HG02759 (cell line): ENCODE measurements at regions not wholly inside any gene's neighbourhood (a gene's known extent, or its start where the extent isn't known, plus 50 kb on each side); places are given as distances from the start of the nearest gene placed in this dataset.
A peak's percentile ranks its signal among the peaks of the same experiment; 100 is the strongest.
"Not testable (repeated sequence)": the region's sequence is repeated elsewhere in the genome, so short reads cannot be mapped to it uniquely, and the experiment has no call there.

Source experiments
- ATAC-seq: cut with Tn5 transposase; IDR thresholded peaks from one replicate; pipeline ENCODE4 v1.9.1; 2021; ENCODE audit warnings: mild to moderate bottlenecking, moderate library complexity; ENCODE audit not compliant: unreplicated experiment

DNA sequence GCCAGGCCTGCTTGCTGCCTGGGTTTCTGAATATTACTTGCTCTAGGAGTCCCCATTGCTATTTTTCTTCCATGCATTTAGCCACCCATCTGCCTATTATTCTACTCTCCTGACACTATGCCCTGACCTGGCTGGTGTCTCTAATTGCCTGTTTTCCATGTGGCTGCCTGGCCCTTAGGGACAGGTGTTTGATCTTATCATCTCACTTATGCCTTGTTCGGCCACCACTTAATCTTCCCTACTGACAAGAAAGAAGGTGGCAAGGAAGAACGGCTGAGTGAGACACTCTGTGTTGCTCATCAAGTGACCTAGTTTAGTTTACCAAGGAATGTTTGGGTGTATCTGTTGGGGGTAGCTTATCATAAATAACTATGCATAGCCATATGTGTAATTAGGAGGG lies 50.4 kb upstream of the RAPH1 start:
- no peak for ATAC-seq

GRCh38 chr2:203586206-203586605 lies 51.1 kb upstream of the RAPH1 start:
- no peak for ATAC-seq

DNA sequence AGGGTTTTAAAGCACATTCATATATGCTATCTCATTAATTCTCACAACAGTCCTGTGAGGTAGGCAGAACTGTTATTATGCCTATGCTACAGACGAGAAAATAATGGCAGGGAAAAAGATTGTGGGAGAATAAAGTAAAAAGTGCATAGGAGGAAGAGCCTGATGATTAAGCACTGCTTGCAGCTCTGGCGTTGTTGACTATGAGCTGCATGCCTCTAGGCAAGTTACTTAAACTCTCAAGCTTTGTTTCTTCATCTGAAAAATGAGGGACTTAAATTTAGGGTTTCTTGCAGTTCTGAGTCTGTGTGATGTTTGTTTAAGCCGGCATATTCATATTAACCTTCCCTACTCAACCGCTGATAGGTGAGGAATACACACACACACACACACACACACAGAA lies 51.6 kb upstream of the RAPH1 start:
- ATAC-seq = no peak

- no peak for ATAC-seq
Measured at GRCh38 chr2:203590496-203590895, 55.4 kb upstream of the RAPH1 start.

DNA sequence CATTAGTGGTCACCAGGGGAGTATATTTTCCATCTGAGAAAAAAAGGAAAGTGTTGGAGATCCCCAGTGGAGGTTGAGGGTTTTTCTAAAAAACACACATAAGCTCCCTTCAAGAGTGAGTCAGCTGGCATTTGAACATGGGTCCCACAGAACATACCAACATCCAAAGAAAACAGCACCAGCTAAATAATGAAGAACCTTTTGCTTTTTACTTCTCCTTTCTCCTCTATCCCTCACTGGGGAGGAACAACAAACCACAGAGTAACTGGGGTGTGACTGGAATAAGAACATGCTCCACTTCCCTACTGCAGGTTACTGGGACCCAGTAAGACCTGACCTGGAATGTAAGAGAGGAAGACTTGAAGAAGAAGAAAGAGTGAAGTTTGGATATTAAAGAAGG lies 56.5 kb upstream of the RAPH1 start:
- ATAC-seq = no peak

DNA sequence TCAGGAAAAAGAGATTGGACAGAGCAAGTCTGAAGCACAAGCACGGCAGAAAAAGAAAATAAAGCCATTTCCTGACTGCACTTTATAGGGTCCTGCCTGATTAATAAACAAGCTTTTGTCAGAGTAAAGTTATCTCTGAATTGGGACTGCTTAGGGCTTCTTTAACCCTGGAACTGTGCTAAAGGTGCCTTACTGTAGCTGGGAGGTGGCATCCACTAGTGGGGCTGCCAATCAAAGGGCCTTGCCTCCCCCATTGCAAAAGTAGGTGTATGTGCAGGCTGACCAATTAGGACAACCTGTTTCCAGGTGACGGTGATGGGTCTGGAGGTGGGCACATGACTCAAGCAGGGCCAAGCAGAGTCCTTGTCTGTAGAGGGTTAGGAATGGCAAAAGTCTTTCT lies 57.4 kb upstream of the RAPH1 start:
- no peak for ATAC-seq

GRCh38 chr2:203594541-203594940 lies 59.4 kb upstream of the RAPH1 start:
- no peak for ATAC-seq

DNA sequence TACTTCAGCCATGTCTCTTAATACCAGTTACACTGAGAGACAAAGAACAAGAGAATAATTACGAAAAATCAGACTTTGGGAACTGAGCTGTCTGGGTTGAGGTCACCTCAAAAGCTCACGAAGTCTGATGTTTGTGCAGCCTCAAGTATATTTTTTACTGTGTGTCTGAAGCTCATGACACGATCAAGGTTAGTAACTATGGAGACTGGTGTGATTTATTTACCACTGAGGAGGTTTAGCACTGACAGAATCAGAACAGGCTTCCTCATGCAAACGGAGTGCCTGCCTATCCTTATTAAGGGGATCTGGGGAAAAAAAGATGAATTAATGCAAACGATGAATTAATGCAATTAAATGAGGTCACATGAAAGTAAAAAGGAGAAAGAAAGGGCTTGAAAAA lies 61.1 kb upstream of the RAPH1 start:
- no peak for ATAC-seq

DNA sequence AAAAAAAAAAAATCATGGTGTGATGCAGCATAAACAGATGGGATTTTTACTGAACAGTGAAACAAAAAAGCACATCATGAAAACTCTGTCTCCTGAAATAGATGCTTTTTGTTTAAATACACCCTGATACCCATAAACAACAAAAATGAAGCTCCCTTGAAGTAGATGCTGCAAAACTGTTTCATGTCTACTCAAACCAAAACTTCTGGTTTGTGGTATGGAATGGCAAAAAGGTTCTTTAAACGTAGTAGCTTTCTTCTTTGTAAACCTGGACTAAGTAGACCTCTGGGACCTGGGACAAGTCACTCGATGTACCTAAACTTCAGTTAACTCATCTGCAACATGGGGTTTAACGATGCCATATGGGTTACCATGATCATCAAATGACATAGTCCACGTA lies 64.4 kb upstream of the RAPH1 start:
- peak; percentile 56 for ATAC-seq

- no peak for ATAC-seq
Measured at GRCh38 chr2:203600286-203600685, 65.2 kb upstream of the RAPH1 start.

DNA sequence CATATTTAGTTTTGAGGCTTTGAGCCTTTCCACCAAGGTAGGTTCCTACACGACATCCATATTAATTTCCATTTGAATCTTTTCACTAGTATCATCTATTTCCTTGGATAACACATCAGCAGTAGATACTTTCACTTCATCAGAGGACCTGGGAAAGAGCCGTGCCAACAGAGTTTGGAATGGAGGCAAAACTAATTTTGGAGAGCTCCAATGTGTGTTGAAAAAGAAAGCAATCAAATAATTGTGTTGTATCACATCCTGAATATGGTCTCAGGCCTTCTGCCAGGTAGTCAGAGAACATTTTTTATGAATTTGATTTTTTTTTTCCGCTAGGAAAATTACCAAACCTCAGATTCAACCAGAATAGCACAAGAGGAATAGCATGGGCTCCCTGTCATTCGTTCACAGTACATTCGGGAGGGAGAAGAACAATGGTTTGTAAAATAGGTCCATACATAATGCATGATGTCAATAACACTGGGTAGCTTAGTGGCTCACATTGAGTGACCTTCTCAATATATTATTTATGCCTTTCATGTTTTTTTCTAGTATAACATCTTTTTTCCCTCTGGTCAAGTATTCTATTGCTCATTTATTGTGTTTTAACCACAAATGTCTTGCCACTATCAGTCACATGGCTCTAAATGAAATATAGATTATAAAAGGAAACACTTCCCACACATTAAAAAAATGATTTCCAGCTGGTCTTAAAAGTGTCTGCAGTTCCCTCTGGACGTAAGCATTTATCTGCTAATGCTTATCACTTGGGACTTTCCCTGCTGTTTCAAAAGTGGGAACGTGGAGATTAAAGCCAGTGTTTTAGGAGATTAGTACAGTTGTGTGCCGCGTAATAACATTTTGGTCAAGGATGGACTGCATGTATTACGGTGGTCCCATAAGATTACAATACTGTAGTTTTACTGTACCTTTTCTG lies 68.6 kb upstream of the RAPH1 start:
- ATAC-seq = no peak

DNA sequence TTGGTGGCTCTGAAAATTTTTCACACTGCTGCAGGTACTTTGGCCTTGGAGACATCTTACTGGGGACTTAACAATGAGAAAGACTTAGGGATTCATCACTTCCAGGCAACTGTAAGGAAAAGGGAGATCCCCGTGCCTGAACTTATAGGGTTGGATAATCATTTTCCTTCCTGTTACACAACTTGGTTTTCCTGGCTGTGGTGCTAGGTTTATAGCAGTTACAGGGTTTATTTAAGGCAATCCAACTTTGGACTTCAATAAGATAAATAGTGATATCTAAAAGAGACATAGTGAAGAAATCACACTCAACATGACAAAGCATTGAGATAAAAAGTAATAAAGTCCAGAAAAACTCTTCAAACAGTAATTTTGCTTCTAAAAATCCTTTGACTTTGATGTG lies 70.2 kb upstream of the RAPH1 start:
- ATAC-seq = no peak

GRCh38 chr2:203606051-203606450 lies 71.0 kb upstream of the RAPH1 start:
- no peak for ATAC-seq

DNA sequence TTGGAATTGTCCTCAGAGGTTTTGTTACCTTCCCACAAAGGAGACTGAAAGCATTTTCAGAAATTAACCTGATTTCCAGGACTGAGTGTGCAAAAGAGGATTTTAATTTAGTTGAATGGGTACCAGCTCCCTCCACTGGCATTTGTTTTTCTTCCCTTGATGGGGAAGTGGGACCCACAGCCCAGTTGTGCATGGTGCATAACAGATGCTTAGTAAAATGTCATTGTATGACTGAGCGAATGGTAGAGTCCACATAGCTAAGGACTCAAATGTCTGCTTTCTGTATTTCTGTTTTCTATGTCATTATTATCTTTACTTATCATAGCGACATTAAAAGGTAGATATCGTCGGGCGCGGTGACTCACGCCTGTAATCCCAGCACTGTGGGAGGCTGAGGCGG lies 75.5 kb upstream of the RAPH1 start:
- ATAC-seq = no peak

GRCh38 chr2:203612246-203612645 lies 77.1 kb upstream of the RAPH1 start:
- no peak for ATAC-seq

DNA sequence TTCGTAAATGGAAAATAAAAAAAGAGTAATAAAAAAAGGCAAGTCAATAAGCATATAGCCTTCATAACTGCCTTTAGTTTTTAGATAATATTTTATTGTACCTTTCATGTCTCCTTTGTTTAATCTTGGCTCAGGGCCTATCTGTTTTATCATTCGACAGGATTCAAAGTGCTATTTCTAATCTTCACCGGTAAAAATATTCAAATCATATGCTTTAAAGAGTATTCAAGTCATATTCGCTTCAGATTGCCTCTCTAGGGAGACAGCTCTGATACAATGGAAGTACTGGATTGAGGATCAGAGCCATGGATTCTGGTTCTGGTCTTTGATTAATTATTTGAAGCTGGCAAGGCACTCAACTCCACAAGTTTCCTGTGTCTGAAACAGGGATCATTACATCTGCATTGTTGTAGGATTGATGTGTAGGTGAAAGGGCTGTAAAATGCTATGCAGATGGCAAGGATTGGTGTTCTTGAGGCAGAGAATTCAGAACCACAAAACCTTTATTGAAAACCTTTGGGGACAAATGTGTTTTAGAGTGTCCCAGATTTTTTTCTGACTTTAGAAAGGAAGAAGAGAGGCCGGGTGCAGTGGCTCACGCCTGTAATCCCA lies 84.3 kb upstream of the RAPH1 start:
- no peak for ATAC-seq

GRCh38 chr2:203621981-203622515 lies 84.4 kb upstream of the CD28 start:
- no peak for ATAC-seq

GRCh38 chr2:203623096-203623495 lies 83.3 kb upstream of the CD28 start:
- no peak for ATAC-seq

DNA sequence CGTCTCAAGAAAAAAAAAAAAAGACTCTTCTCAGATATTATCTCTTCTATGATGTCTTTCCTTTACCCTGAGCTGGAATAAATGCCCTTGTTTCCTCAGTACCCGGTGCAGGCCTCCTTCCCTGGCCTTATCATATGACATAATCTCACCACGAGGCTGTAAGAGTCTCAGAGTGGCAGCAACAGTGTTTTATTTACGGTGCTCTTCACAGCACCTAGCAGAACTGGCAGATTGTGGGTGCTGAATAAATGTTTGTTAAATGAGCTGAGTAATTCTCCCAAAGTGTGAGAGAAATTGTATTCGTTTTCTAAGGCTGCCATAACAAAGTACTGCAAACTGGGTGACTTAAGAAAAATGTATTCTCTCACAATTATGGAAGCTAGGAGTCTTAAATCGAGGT lies 82.8 kb upstream of the CD28 start:
- no peak for ATAC-seq

- ATAC-seq = no peak
Measured at GRCh38 chr2:203625701-203626100, 80.7 kb upstream of the CD28 start.

- not testable (repeated sequence) for ATAC-seq
Measured at GRCh38 chr2:203626247-203626646, 80.2 kb upstream of the CD28 start.
